Loucy (cell line): ENCODE measurements at regions not wholly inside any gene's neighbourhood (a gene's known extent, or its start where the extent isn't known, plus 50 kb on each side); places are given as distances from the start of the nearest gene placed in this dataset.

Experiments
- EZH2phosphoT487 ChIP-seq: fragments of 200-600 bp; IDR thresholded peaks from 2 replicates; pipeline ENCODE4 v1.6.1; 2018; ENCODE audit warnings: antibody characterized with exemption, mild to moderate bottlenecking, moderate library complexity, borderline replicate concordance
- TF ChIP-seq, protein P1 (sequence below): fragments of 200-600 bp; sonication (generic); conservative IDR thresholded peaks from 2 replicates; pipeline ENCODE4 v1.5.1; 2014; ENCODE audit warnings: mild to moderate bottlenecking, antibody characterized with exemption, low read length

DNA sequence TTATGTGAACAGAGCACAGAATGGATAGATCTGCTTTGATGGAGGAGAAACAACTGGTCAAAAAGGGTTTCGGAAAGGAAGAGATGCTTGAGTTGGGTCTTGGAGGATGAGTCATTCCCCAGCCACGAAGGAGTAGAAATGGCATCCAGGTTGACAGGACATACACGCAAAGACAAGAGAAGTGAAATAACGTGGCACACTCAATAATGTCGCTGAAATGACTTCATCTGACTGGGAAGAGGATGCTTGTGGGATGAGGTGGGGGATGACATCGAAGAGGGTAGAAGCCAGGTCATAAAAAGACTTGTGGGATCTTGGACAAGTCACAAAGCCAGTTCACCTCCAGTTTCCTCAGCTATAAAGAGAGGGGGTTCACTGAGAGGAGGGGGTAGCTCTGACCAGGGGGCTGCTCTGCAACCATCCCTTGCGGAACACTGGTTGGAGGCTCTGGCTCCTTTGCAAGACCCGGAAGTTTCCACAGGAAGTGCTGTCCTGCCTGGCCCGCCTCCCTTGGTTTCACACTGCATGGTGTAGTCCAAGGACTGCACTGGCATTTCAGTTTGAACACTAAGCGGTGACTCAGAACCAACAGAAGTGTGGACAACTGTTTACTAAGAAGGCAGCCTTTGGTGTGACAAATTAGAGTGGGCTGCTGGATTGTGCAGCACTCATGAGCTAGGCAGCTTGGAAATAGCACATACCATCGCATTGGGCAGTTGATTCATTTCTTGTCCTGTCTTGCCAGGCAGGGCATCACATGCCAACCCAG lies 189.9 kb upstream of the ADO start:
- TF ChIP-seq, protein P1, sequence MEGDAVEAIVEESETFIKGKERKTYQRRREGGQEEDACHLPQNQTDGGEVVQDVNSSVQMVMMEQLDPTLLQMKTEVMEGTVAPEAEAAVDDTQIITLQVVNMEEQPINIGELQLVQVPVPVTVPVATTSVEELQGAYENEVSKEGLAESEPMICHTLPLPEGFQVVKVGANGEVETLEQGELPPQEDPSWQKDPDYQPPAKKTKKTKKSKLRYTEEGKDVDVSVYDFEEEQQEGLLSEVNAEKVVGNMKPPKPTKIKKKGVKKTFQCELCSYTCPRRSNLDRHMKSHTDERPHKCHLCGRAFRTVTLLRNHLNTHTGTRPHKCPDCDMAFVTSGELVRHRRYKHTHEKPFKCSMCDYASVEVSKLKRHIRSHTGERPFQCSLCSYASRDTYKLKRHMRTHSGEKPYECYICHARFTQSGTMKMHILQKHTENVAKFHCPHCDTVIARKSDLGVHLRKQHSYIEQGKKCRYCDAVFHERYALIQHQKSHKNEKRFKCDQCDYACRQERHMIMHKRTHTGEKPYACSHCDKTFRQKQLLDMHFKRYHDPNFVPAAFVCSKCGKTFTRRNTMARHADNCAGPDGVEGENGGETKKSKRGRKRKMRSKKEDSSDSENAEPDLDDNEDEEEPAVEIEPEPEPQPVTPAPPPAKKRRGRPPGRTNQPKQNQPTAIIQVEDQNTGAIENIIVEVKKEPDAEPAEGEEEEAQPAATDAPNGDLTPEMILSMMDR: no peak
- TF ChIP-seq EZH2phosphoT487: no peak
